ENCODE measurements at regions not wholly inside any gene's neighbourhood (a gene's known extent, or its start where the extent isn't known, plus 50 kb on each side); places are given as distances from the start of the nearest gene placed in this dataset.

GRCh38 chr6:43956478-43956877 lies 170.8 kb downstream of the MRPL14 start:
- no peaks in the 10 kb centered on the region for H3K9me3 ChIP-seq (replicated peaks in 1 of 3)
- no peak for DNase-seq
- H3K4me3 ChIP-seq: no peak overlapping the region
- no peak for TF ChIP-seq POLR2A (IDR thresholded peaks at IDR 0.05)
- no peak for TF ChIP-seq CTCF (IDR thresholded peaks at IDR 0.05)
- no peak overlapping the region for H3K27ac ChIP-seq
- peaks cover 10 to 21% of the 10 kb centered on the region in 2 donors for H3K4me1 ChIP-seq (replicated peaks in 1 of 2)
- 92 to 97% (median 96%) methylated on average over 3 of the region's 3 CpGs for WGBS, 4 donors
- H3K27me3 ChIP-seq: no peaks in the 10 kb centered on the region
- no peaks in the 10 kb centered on the region for H3K36me3 ChIP-seq (replicated peaks in 1 of 2)
- intact Hi-C loops (cut with DNase I): no loop called here

GRCh38 chr6:43954311-43955131 lies 172.7 kb downstream of the MRPL14 start:
- Histone ChIP-seq H3K4me1 (replicated peaks in 1 of 2) (peaks cover 10 to 24% of the 10 kb centered on the region in 2 donors), H3K27me3 (no peaks in the 10 kb centered on the region), H3K9me3 (replicated peaks in 1 of 3) (no peaks in the 10 kb centered on the region), H3K4me3 (no peak overlapping the region), H3K27ac (peak overlapping the region; percentile 53 to 87 (median 81)), H3K36me3 (replicated peaks in 1 of 2) (no peaks in the 10 kb centered on the region)
- WGBS, 4 donors: 17 to 63% (median 43%) methylated on average over 1 to 12 of the region's 12 CpGs
- intact Hi-C loops (cut with DNase I): loop anchor here (5.0 kb wide), 2 partner anchors 187 to 192 kb away; no protein-coding TSS in a partner anchor
- peak; percentile 79 to 95 (median 90) for DNase-seq
- TF ChIP-seq CTCF (IDR thresholded peaks at IDR 0.05): no peak
- TF ChIP-seq POLR2A (IDR thresholded peaks at IDR 0.05): peak in 1 of 2 donors; percentile 44

GRCh38 chr6:43953794-43954310 lies 173.4 kb downstream of the MRPL14 start:
- TF ChIP-seq CTCF (IDR thresholded peaks at IDR 0.05) (peak in 5 of 6 experiments; percentile 36 to 45 (median 42)), POLR2A (IDR thresholded peaks at IDR 0.05) (no peak)
- 26 to 83% (median 43%) methylated on average over 2 to 8 of the region's 8 CpGs for WGBS, 4 donors
- Histone ChIP-seq H3K9me3 (replicated peaks in 1 of 3) (no peaks in the 10 kb centered on the region), H3K36me3 (replicated peaks in 1 of 2) (no peaks in the 10 kb centered on the region), H3K4me3 (no peak overlapping the region), H3K4me1 (replicated peaks in 1 of 2) (peaks cover 10 to 24% of the 10 kb centered on the region in 2 donors), H3K27ac (peak overlapping the region; percentile 31 to 87 (median 81)), H3K27me3 (no peaks in the 10 kb centered on the region)
- peak; percentile 67 to 86 (median 82) for DNase-seq
- intact Hi-C loops (cut with DNase I): loop anchor here (5.0 kb wide), 2 partner anchors 187 to 192 kb away; no protein-coding TSS in a partner anchor

- no peaks in the 10 kb centered on the region for H3K36me3 ChIP-seq (replicated peaks in 1 of 2)
- no peaks in the 10 kb centered on the region for H3K27me3 ChIP-seq
- TF ChIP-seq CTCF (IDR thresholded peaks at IDR 0.05): no peak
- H3K9me3 ChIP-seq (replicated peaks in 1 of 3): no peaks in the 10 kb centered on the region
- intact Hi-C loops (cut with DNase I): loop anchor here (5.0 kb wide), 2 partner anchors 186 to 191 kb away; no protein-coding TSS in a partner anchor
- WGBS, 4 donors: 46 to 73% (median 53%) methylated on average over 2 of the region's 2 CpGs
- H3K4me1 ChIP-seq (replicated peaks in 1 of 2): peaks cover 10 to 24% of the 10 kb centered on the region in 2 donors
- H3K27ac ChIP-seq: peak overlapping the region in 3 of 5 donors; percentile 81 to 87 (median 84)
- H3K4me3 ChIP-seq: no peak overlapping the region
- DNase-seq: peak in 1 of 7 donors; percentile 48
Observed at GRCh38 chr6:43953256-43953655, 174.0 kb downstream of the MRPL14 start.
